Endothelial cell of umbilical vein (primary cell): ENCODE measurements at regions not wholly inside any gene's neighbourhood (a gene's known extent, or its start where the extent isn't known, plus 50 kb on each side); places are given as distances from the start of the nearest gene placed in this dataset.

ENCODE experiments used
- BruUV-seq: library from RNA; stranded (reverse); fragments of 400-500 nt; replicated peaks from 2 replicates; lab custom pipeline; 2021; lab: Mats Ljungman, UMichigan
- CTCF ChIA-PET: fragments of 300-600, 350-600 bp; sonication (Branson Sonifier 250); formaldehyde crosslinking; loops from one replicate; lab custom pipeline; 2021; ENCODE audit warnings: antibody characterized with exemption, inconsistent platforms; lab: Charles Lee
- POLR2A ChIA-PET: fragments of 300-600, 350-600 bp; sonication (Branson Sonifier 250); formaldehyde crosslinking; loops from one replicate; lab custom pipeline; 2021; ENCODE audit warnings: antibody characterized with exemption, inconsistent platforms; lab: Charles Lee
- DNase-seq: peaks from one replicate; pipeline ENCODE4 v3.0.0-alpha.2; 2011; ENCODE audit warnings: low read depth, low spot score
- FAIRE-seq: peaks from 2 replicates; lab custom pipeline; 2011; peaks lifted over from hg19 to GRCh38; lab: Jason Lieb, UNC
- H2AFZ ChIP-seq: 2 replicates; pipeline ENCODE4 v1.6.0; 2012; ENCODE audit warnings: low read depth, low read length, control low read depth, inconsistent platforms
- H3K27ac ChIP-seq: 2 replicates; pipeline ENCODE4 v1.5.1; 2011; ENCODE audit warnings: low read depth, mild to moderate bottlenecking, control low read depth, low read length, moderate library complexity; ENCODE audit not compliant: insufficient read depth
- H3K27me3 ChIP-seq, 2 experiments: 2 replicates each; pipeline versions ENCODE4 v1.6.0 to v1.6.1; 2011; ENCODE audit warnings: low read length in 2 of 2, mixed read lengths in 1 of 2; ENCODE audit not compliant: control insufficient read depth in 2 of 2, insufficient read depth in 2 of 2
- H3K36me3 ChIP-seq, 2 experiments: 2 replicates in 1 of 2; 3 replicates in 1 of 2; pipeline ENCODE4 v1.5.1; 2011; ENCODE audit warnings: low read length in 2 of 2, mild to moderate bottlenecking in 1 of 2, moderate library complexity in 1 of 2; ENCODE audit not compliant: control insufficient read depth in 2 of 2, insufficient read depth in 2 of 2; ENCODE audit errors: extremely low read depth in 1 of 2
- H3K4me1 ChIP-seq: 3 replicates; pipeline ENCODE4 v1.5.1; 2011; ENCODE audit warnings: mild to moderate bottlenecking, low read length; ENCODE audit not compliant: control insufficient read depth, insufficient read depth; ENCODE audit errors: extremely low read depth
- H3K4me2 ChIP-seq: 2 replicates; pipeline ENCODE4 v1.6.1; 2011; ENCODE audit warnings: low read length, control low read depth, mixed read lengths; ENCODE audit not compliant: insufficient read depth
- H3K4me3 ChIP-seq, 3 experiments: fragments of 200-600 bp in 1 of 3; sonication (generic), shearing (Covaris generic) in 1 of 3; replicated peaks in 1 of 3; 2 replicates each; pipeline ENCODE4 v1.5.1; 2011 to 2016; ENCODE audit warnings: control low read depth in 3 of 3, low read length in 3 of 3, mild to moderate bottlenecking in 2 of 3, inconsistent platforms in 1 of 3, low read depth in 1 of 3, moderate library complexity in 1 of 3; ENCODE audit not compliant: insufficient read depth in 1 of 3
- H3K79me2 ChIP-seq: 2 replicates; pipeline ENCODE4 v1.6.0; 2012; ENCODE audit warnings: low read length, inconsistent platforms; ENCODE audit not compliant: control insufficient read depth, insufficient read depth
- H3K9ac ChIP-seq: replicated peaks from 2 replicates; pipeline ENCODE3; 2011; ENCODE audit warnings: low read length, control low read depth; ENCODE audit not compliant: insufficient read depth; ENCODE audit errors: extremely low read depth
- H3K9me1 ChIP-seq: replicated peaks from 3 replicates; pipeline ENCODE4 v1.6.0; 2011; ENCODE audit warnings: mild to moderate bottlenecking, low read length; ENCODE audit not compliant: control insufficient read depth, insufficient read depth; ENCODE audit errors: extremely low read depth
- H3K9me3 ChIP-seq: replicated peaks from 2 replicates; pipeline ENCODE4 v1.5.1; 2012; ENCODE audit warnings: low read length, inconsistent platforms; ENCODE audit not compliant: control insufficient read depth, insufficient read depth
- H4K20me1 ChIP-seq: replicated peaks from 2 replicates; pipeline ENCODE3; 2011; ENCODE audit warnings: mild to moderate bottlenecking, low read length; ENCODE audit not compliant: control insufficient read depth, insufficient read depth; ENCODE audit errors: extremely low read depth
- EZH2 ChIP-seq: IDR thresholded peaks from 2 replicates; pipeline ENCODE4 v1.6.1; 2012; ENCODE audit warnings: borderline replicate concordance, low read depth, mild to moderate bottlenecking, moderate library complexity, low read length, inconsistent platforms; ENCODE audit not compliant: severe bottlenecking
- FOS ChIP-seq: IDR thresholded peaks from 2 replicates; pipeline ENCODE4 v1.6.1; 2011; ENCODE audit warnings: mild to moderate bottlenecking, low read length, moderate library complexity, borderline replicate concordance; ENCODE audit not compliant: insufficient read depth
- GATA2 ChIP-seq: IDR thresholded peaks from 2 replicates; pipeline ENCODE4 v1.7.0; 2011; ENCODE audit warnings: low read depth, mild to moderate bottlenecking, moderate library complexity, mixed read lengths, low read length; ENCODE audit not compliant: insufficient read length, insufficient read depth
- JUN ChIP-seq: IDR thresholded peaks from 2 replicates; pipeline ENCODE4 v1.6.1; 2011; ENCODE audit warnings: borderline replicate concordance, low read depth; ENCODE audit not compliant: insufficient read length, insufficient read depth
- MAX ChIP-seq: IDR thresholded peaks from 2 replicates; pipeline ENCODE4 v1.6.1; 2011; ENCODE audit not compliant: insufficient read depth, insufficient read length
- MYC ChIP-seq: IDR thresholded peaks from one replicate; pipeline ENCODE4 v1.6.1; 2011; ENCODE audit warnings: mild to moderate bottlenecking, low read depth, low read length
- POLR2A ChIP-seq: IDR thresholded peaks from 2 replicates; pipeline ENCODE4 v1.6.1; 2012; ENCODE audit warnings: low read depth, mild to moderate bottlenecking, control low read depth, low read length
- POLR2AphosphoS5 ChIP-seq: IDR thresholded peaks from 2 replicates; pipeline ENCODE4 v1.6.1; 2012; ENCODE audit warnings: low read depth, mild to moderate bottlenecking, control low read depth, low read length, moderate library complexity; ENCODE audit not compliant: insufficient read depth
- dilution Hi-C: fragments of 300-500 bp; cut with MboI; formaldehyde crosslinking; loops from one replicate; pipeline ENCODE4 v1.15.0; 2019; ENCODE audit warnings: low sequenced_read_pairs; ENCODE audit not compliant: extremely low pct_ligation_motif_present
- intact Hi-C: fragments of 100-400 bp; cut with micrococcal nuclease; formaldehyde crosslinking; loops from one replicate; pipeline ENCODE4 v1.10.0; 2022
- TF ChIP-seq, protein P1 (sequence below), 2 donors: IDR thresholded peaks; 1 replicate in 1 of 2; 2 replicates in 1 of 2; pipeline ENCODE4 v1.5.1; 2011; ENCODE audit warnings: low read length in 2 of 2, mild to moderate bottlenecking in 2 of 2, moderate library complexity in 2 of 2, control low read depth in 1 of 2, inconsistent platforms in 1 of 2, low read depth in 1 of 2; ENCODE audit not compliant: insufficient read depth in 1 of 2; ENCODE audit errors: extremely low read depth in 1 of 2

DNA sequence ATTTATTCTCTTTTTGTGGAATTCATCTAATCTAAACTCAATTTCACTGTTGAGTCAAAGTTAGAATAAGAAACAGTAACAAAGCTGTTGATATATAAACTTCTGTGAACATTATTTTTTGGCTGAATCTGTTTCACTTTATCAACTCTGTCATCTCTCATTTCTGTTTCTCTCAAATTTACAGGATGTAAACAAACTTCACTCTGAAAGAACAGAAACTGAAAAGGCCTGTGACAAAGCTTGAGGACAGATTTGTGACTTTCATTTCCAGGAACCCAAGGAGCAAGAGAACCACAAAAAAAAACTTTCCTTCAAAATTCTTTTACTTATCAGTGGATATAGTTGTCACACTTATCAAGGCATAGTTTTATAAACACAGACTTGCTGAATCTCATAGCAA is 447.9 kb upstream of the OPRM1 start:
- no peaks in the 10 kb centered on the region for H3K79me2 ChIP-seq
- FAIRE-seq (no peak), DNase-seq (no peak)
- POLR2A ChIA-PET: no interaction called here
- dilution Hi-C loops (no loop called here), intact Hi-C loops (no loop called here)
- no TSS peak for BruUV-seq
- H3K9me3 ChIP-seq: no peaks in the 10 kb centered on the region
- no peaks in the 10 kb centered on the region for H4K20me1 ChIP-seq
- no peak overlapping the region for H3K4me3 ChIP-seq
- H2AFZ ChIP-seq: no peak overlapping the region
- no peaks in the 10 kb centered on the region for H3K36me3 ChIP-seq
- H3K9me1 ChIP-seq: no peaks in the 10 kb centered on the region
- no peak overlapping the region for H3K4me2 ChIP-seq
- H3K27ac ChIP-seq: no peak overlapping the region
- no peaks in the 10 kb centered on the region for H3K4me1 ChIP-seq
- H3K9ac ChIP-seq: no peak overlapping the region
- CTCF ChIA-PET: no interaction called here
- TF ChIP-seq EZH2 (no peak), POLR2AphosphoS5 (no peak), MYC (no peak), POLR2A (no peak), GATA2 (no peak), JUN (no peak), FOS (no peak), MAX (no peak)
- TF ChIP-seq, protein P1, sequence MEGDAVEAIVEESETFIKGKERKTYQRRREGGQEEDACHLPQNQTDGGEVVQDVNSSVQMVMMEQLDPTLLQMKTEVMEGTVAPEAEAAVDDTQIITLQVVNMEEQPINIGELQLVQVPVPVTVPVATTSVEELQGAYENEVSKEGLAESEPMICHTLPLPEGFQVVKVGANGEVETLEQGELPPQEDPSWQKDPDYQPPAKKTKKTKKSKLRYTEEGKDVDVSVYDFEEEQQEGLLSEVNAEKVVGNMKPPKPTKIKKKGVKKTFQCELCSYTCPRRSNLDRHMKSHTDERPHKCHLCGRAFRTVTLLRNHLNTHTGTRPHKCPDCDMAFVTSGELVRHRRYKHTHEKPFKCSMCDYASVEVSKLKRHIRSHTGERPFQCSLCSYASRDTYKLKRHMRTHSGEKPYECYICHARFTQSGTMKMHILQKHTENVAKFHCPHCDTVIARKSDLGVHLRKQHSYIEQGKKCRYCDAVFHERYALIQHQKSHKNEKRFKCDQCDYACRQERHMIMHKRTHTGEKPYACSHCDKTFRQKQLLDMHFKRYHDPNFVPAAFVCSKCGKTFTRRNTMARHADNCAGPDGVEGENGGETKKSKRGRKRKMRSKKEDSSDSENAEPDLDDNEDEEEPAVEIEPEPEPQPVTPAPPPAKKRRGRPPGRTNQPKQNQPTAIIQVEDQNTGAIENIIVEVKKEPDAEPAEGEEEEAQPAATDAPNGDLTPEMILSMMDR (IDR thresholded peaks at IDR 0.05; ENCODE audit: extremely low read depth in 1 of 2, insufficient read depth in 1 of 2, low read depth in 1 of 2, low read length in 2 of 2): no peak
- H3K27me3 ChIP-seq: no peaks in the 10 kb centered on the region
